ENCODE measurements at regions not wholly inside any gene's neighbourhood (a gene's known extent, or its start where the extent isn't known, plus 50 kb on each side); places are given as distances from the start of the nearest gene placed in this dataset.

- H3K27me3 Mint-ChIP-seq = no peaks in the 10 kb centered on the region
- Histone ChIP-seq H3K4me2 (replicated peaks; ENCODE audit: low read depth, low read length, poor library complexity, severe bottlenecking) (peak overlapping the region; percentile 60), H3K27me3 (replicated peaks in 1 of 4; ENCODE audit: control extremely low read depth in 1 of 4, control insufficient read depth in 3 of 4, insufficient read depth in 4 of 4, low read length in 3 of 4) (no peaks in the 10 kb centered on the region), H3K36me3 (replicated peaks in 1 of 2; ENCODE audit: control extremely low read depth in 1 of 2, control insufficient read depth in 1 of 2, extremely low read depth in 1 of 2, insufficient read depth in 2 of 2, low read length in 1 of 2) (no peaks in the 10 kb centered on the region), H3K79me2 (ENCODE audit: control insufficient read depth, insufficient read depth, low read length) (peaks cover 12% of the 10 kb centered on the region), H4K20me1 (ENCODE audit: control insufficient read depth, insufficient read depth, low read length, poor library complexity, severe bottlenecking) (no peaks in the 10 kb centered on the region), H3K9ac (ENCODE audit: low read length) (peak overlapping the region; percentile 45), H3K27ac (ENCODE audit: low read length in 2 of 2) (peak overlapping the region; percentile 74 to 75), H3K4me1 (ENCODE audit: control insufficient read depth in 2 of 2, insufficient read depth in 2 of 2, low read length in 2 of 2) (peaks cover 60 to 65% of the 10 kb centered on the region in 2 donors), H3K9me3 (ENCODE audit: control extremely low read depth in 1 of 3, control insufficient read depth in 2 of 3, insufficient read depth in 1 of 3, low read length in 2 of 3) (no peaks in the 10 kb centered on the region), H2AFZ (ENCODE audit: insufficient read depth, low read depth, low read length, poor library complexity, severe bottlenecking) (no peak overlapping the region), H3K4me3 (ENCODE audit: control extremely low read depth in 1 of 5, extremely low read depth in 1 of 5, insufficient read depth in 1 of 5, low read depth in 2 of 5, low read length in 4 of 5) (peak overlapping the region in 4 of 5 experiments; percentile 0 to 48 (median 24))
- DNase-seq = peak; percentile 57
- TF ChIP-seq EZH2 (IDR thresholded peaks at IDR 0.05; ENCODE audit: borderline replicate concordance, insufficient read depth, low read depth, low read length, poor library complexity, severe bottlenecking) = no peak
- no peak for TF ChIP-seq CTCF (IDR thresholded peaks at IDR 0.05)
- intact Hi-C loops (cut with micrococcal nuclease) = loop anchor here (1.0 to 5.0 kb wide), 5 partner anchors 16 to 96 kb away; no protein-coding TSS in a partner anchor
- peak; percentile 23 for ATAC-seq (ENCODE audit: low read depth)
- ChIA-PET CTCF (interaction anchor here (1.8 to 3.9 kb wide), 5 partner anchors 10 to 68 kb away, joined by 5 to 39 read pairs (median 12); partner anchors contain the start of gene ARF6), POLR2A (interaction anchor here (0.6 to 3.4 kb wide), 10 partner anchors 10 to 709 kb away, joined by 3 to 19 read pairs (median 4); partner anchors contain the start of gene ARF6)
- WGBS (ENCODE audit: insufficient coverage) = 25% methylated on average over 6 of the region's 7 CpGs
- peaks cover 72% of the 10 kb centered on the region for H3K4me1 Mint-ChIP-seq
- H3K27ac Mint-ChIP-seq = peak overlapping the region; percentile 86
- peak overlapping the region; percentile 78 for H3K4me3 Mint-ChIP-seq
- H3K9me3 Mint-ChIP-seq (ENCODE audit: insufficient read depth) = no peaks in the 10 kb centered on the region
Measured at GRCh38 chr14:49960453-49960852, 67.6 kb downstream of the ARF6 start.
